H1 (cell line): ENCODE measurements at regions not wholly inside any gene's neighbourhood (a gene's known extent, or its start where the extent isn't known, plus 50 kb on each side); places are given as distances from the start of the nearest gene placed in this dataset.

Experiments
- CTCF ChIA-PET: fragments of 300-600 bp; sonication (Branson Sonifier 250); formaldehyde crosslinking; loops from one replicate; lab custom pipeline; 2021; ENCODE audit not compliant: partially characterized antibody; lab: Charles Lee
- POLR2A ChIA-PET: fragments of 300-600 bp; sonication (Branson Sonifier 250); formaldehyde crosslinking; loops from one replicate; lab custom pipeline; 2021; ENCODE audit warnings: inconsistent platforms; ENCODE audit not compliant: partially characterized antibody; lab: Charles Lee
- DNase-seq, 2 experiments: peaks; one replicate each; pipeline versions ENCODE4 v3.0.0 to v3.0.0-alpha.2; 2010 to 2022; ENCODE audit warnings: low spot score in 2 of 2, low read depth in 1 of 2, mixed read lengths in 1 of 2
- FAIRE-seq: peaks from 2 replicates; lab custom pipeline; 2011; peaks lifted over from hg19 to GRCh38; lab: Jason Lieb, UNC
- H2AFZ ChIP-seq: 2 replicates; pipeline ENCODE4 v1.8.1; 2012; ENCODE audit warnings: low read length, inconsistent platforms
- H2AK5ac ChIP-seq: 2 replicates; pipeline ENCODE4 v1.6.1; 2013; ENCODE audit warnings: low read depth, low read length
- H2BK120ac ChIP-seq: replicated peaks from 2 replicates; pipeline ENCODE3; 2013; ENCODE audit warnings: low read depth, low read length, inconsistent platforms
- H2BK12ac ChIP-seq: 2 replicates; pipeline ENCODE4 v1.6.1; 2013; ENCODE audit warnings: low read depth, low read length
- H2BK15ac ChIP-seq: 2 replicates; pipeline ENCODE4 v1.6.1; 2013; ENCODE audit warnings: low read length
- H2BK20ac ChIP-seq: 2 replicates; pipeline ENCODE4 v1.6.1; 2013; ENCODE audit warnings: low read length
- H2BK5ac ChIP-seq: 2 replicates; pipeline ENCODE4 v1.6.1; 2013; ENCODE audit warnings: low read depth, low read length
- H3K14ac ChIP-seq: 2 replicates; pipeline ENCODE4 v1.6.1; 2013; ENCODE audit warnings: inconsistent platforms; ENCODE audit not compliant: insufficient read length
- H3K18ac ChIP-seq: 2 replicates; pipeline ENCODE4 v1.6.1; 2013; ENCODE audit warnings: low read length; ENCODE audit errors: extremely low read depth
- H3K23ac ChIP-seq: 2 replicates; pipeline ENCODE4 v1.6.1; 2013; ENCODE audit warnings: inconsistent platforms; ENCODE audit not compliant: insufficient read length
- H3K23me2 ChIP-seq: 2 replicates; pipeline ENCODE4 v1.6.1; 2013; ENCODE audit warnings: low read depth, low read length
- H3K27ac ChIP-seq: 2 replicates; pipeline ENCODE4 v1.6.1; 2011; ENCODE audit warnings: low read depth, low read length, inconsistent platforms
- H3K27me3 ChIP-seq, 4 experiments: replicated peaks in 1 of 4; 1 replicate in 1 of 4; 2 replicates in 3 of 4; pipeline versions ENCODE4 v1.6.1 to v1.8.1; 2011 to 2013; ENCODE audit warnings: low read length in 3 of 4, mild to moderate bottlenecking in 3 of 4, inconsistent platforms in 2 of 4, mixed read lengths in 2 of 4, moderate library complexity in 1 of 4; ENCODE audit not compliant: control insufficient read depth in 3 of 4, insufficient read depth in 3 of 4; ENCODE audit errors: extremely low read depth in 1 of 4
- H3K36me3 ChIP-seq, 4 experiments: 2 replicates each; pipeline versions ENCODE4 v1.6.1 to v1.8.1; 2011 to 2013; ENCODE audit warnings: mild to moderate bottlenecking in 4 of 4, low read length in 3 of 4, moderate library complexity in 2 of 4, control low read depth in 1 of 4, inconsistent platforms in 1 of 4; ENCODE audit not compliant: insufficient read depth in 4 of 4, control insufficient read depth in 2 of 4
- H3K4ac ChIP-seq: replicated peaks from 2 replicates; pipeline ENCODE3; 2013; ENCODE audit warnings: low read length, low read depth, mixed read lengths, inconsistent platforms; ENCODE audit not compliant: insufficient read length
- H3K4me1 ChIP-seq, 4 experiments: replicated peaks in 1 of 4; 1 replicate in 1 of 4; 2 replicates in 3 of 4; pipeline versions ENCODE4 v1.6.1 to v1.8.1; 2011 to 2013; ENCODE audit warnings: low read length in 3 of 4, inconsistent platforms in 2 of 4, mixed read lengths in 1 of 4; ENCODE audit not compliant: insufficient read depth in 4 of 4, control insufficient read depth in 3 of 4
- H3K4me2 ChIP-seq, 2 experiments: 2 replicates each; pipeline versions ENCODE4 v1.6.1 to v1.8.1; 2011 to 2013; ENCODE audit warnings: low read depth in 2 of 2, low read length in 2 of 2, control low read depth in 1 of 2, inconsistent platforms in 1 of 2, mild to moderate bottlenecking in 1 of 2; ENCODE audit not compliant: insufficient read depth in 1 of 2
- H3K4me3 ChIP-seq, 4 experiments: fragments of 200-600, 300-600 bp in 1 of 4; sonication (generic), shearing (Covaris generic), sonication (Bioruptor Twin) in 1 of 4; 2 replicates each; pipeline versions ENCODE4 v1.5.1 to v1.8.1; 2011 to 2016; ENCODE audit warnings: low read length in 4 of 4, low read depth in 3 of 4, control low read depth in 2 of 4, inconsistent platforms in 2 of 4, mild to moderate bottlenecking in 2 of 4, mixed read lengths in 1 of 4, moderate library complexity in 1 of 4; ENCODE audit not compliant: insufficient read depth in 2 of 4; ENCODE audit errors: extremely low read depth in 1 of 4
- H3K56ac ChIP-seq: replicated peaks from 2 replicates; pipeline ENCODE3; 2013; ENCODE audit warnings: low read depth, mild to moderate bottlenecking, mixed read lengths, low read length, inconsistent platforms; ENCODE audit not compliant: insufficient read length
- H3K79me1 ChIP-seq: 2 replicates; pipeline ENCODE4 v1.6.1; 2013; ENCODE audit warnings: low read depth, low read length, control low read depth
- H3K79me2 ChIP-seq, 2 experiments: 2 replicates each; pipeline versions ENCODE4 v1.6.1 to v1.8.1; 2012 to 2013; ENCODE audit warnings: low read length in 2 of 2, mild to moderate bottlenecking in 2 of 2, inconsistent platforms in 1 of 2; ENCODE audit not compliant: insufficient read depth in 2 of 2, control insufficient read depth in 1 of 2
- H3K9ac ChIP-seq, 4 experiments: replicated peaks in 1 of 4; 1 replicate in 1 of 4; 2 replicates in 3 of 4; pipeline versions ENCODE4 v1.6.1 to v1.8.1; 2011 to 2013; ENCODE audit warnings: low read depth in 3 of 4, low read length in 3 of 4, control low read depth in 2 of 4, mild to moderate bottlenecking in 2 of 4, moderate library complexity in 2 of 4, inconsistent platforms in 1 of 4; ENCODE audit errors: extremely low read depth in 1 of 4
- H3K9me3 ChIP-seq, 2 experiments: 2 replicates each; pipeline versions ENCODE4 v1.6.1 to v1.8.1; 2012 to 2013; ENCODE audit warnings: mild to moderate bottlenecking in 2 of 2, moderate library complexity in 2 of 2, control low read depth in 1 of 2, inconsistent platforms in 1 of 2, low read depth in 1 of 2, low read length in 1 of 2, mixed read lengths in 1 of 2; ENCODE audit not compliant: insufficient read depth in 2 of 2
- H4K20me1 ChIP-seq, 2 experiments: replicated peaks in 1 of 2; 2 replicates each; pipeline versions ENCODE3 to v1.8.1; 2011 to 2013; ENCODE audit warnings: inconsistent platforms in 2 of 2, low read length in 2 of 2, mild to moderate bottlenecking in 1 of 2; ENCODE audit not compliant: insufficient read depth in 2 of 2, control insufficient read depth in 1 of 2
- H4K5ac ChIP-seq: 2 replicates; pipeline ENCODE4 v1.6.1; 2013; ENCODE audit warnings: low read length, low read depth, mixed read lengths, inconsistent platforms; ENCODE audit not compliant: insufficient read length
- H4K8ac ChIP-seq: 2 replicates; pipeline ENCODE4 v1.8.0; 2013; ENCODE audit warnings: mild to moderate bottlenecking, moderate library complexity, low read length, inconsistent platforms; ENCODE audit not compliant: insufficient read depth; ENCODE audit errors: extremely low read depth
- H4K91ac ChIP-seq: replicated peaks from 2 replicates; pipeline ENCODE3; 2013; ENCODE audit warnings: low read length, mixed read lengths, inconsistent platforms; ENCODE audit not compliant: insufficient read length
- CHD2 ChIP-seq: IDR thresholded peaks from 2 replicates; pipeline ENCODE4 v1.6.1; 2012; ENCODE audit warnings: low read length, improper control_type of control experiment
- EZH2 ChIP-seq: fragments of 200-600 bp; sonication (generic); IDR thresholded peaks from 2 replicates; pipeline ENCODE4 v1.7.1; 2012; ENCODE audit warnings: low read depth, mild to moderate bottlenecking, moderate library complexity, low read length, inconsistent platforms; ENCODE audit not compliant: severe bottlenecking
- PHF8 ChIP-seq: fragments of 200-600 bp; sonication (generic); conservative IDR thresholded peaks from 2 replicates; pipeline ENCODE4 v1.7.1; 2012; ENCODE audit warnings: low read depth, mild to moderate bottlenecking, inconsistent platforms, low read length, moderate library complexity
- RXRA ChIP-seq: IDR thresholded peaks from 2 replicates; pipeline ENCODE4 v1.6.1; 2011; ENCODE audit warnings: low read depth, mild to moderate bottlenecking, low read length, moderate library complexity; ENCODE audit not compliant: insufficient read depth
- YY1 ChIP-seq: IDR thresholded peaks from 2 replicates; pipeline ENCODE4 v1.6.1; 2011; ENCODE audit warnings: low read depth, mild to moderate bottlenecking, low read length
- WGBS, 2 experiments: shearing (Covaris generic) in 1 of 2; methylation state at CpG; one replicate each; pipeline versions ENCODE4 v1.1.6 to v1.1.7; 2013 to 2015; ENCODE audit warnings: low lambda C conversion rate in 2 of 2, mixed read lengths in 2 of 2, inconsistent platforms in 1 of 2, low coverage in 1 of 2, missing lambda C conversion rate in 1 of 2; ENCODE audit not compliant: insufficient replicate concordance in 2 of 2, insufficient coverage in 1 of 2, insufficient read length in 1 of 2; ENCODE audit errors: extremely low coverage in 1 of 2, missing lambda C conversion rate in 1 of 2; 5-methylcytosine and 5-hydroxymethylcytosine counted together

GRCh38 chr20:22949331-22950109 lies 85.6 kb upstream of the SSTR4 start:
- no peak overlapping the region for H3K4ac ChIP-seq
- H3K23me2 ChIP-seq, result no peaks in the 10 kb centered on the region
- TF ChIP-seq EZH2 (no peak), PHF8 (no peak), CHD2 (no peak), RXRA (no peak), YY1 (no peak)
- FAIRE-seq, result no peak
- no peak overlapping the region for H3K4me3 ChIP-seq
- H3K9me3 ChIP-seq, result no peaks in the 10 kb centered on the region
- no peak overlapping the region for H3K27ac ChIP-seq
- H3K56ac ChIP-seq, result no peak overlapping the region
- no peak overlapping the region for H4K5ac ChIP-seq
- H4K20me1 ChIP-seq, result no peaks in the 10 kb centered on the region
- no peak overlapping the region for H2BK120ac ChIP-seq
- no peak overlapping the region for H2AFZ ChIP-seq
- no peaks in the 10 kb centered on the region for H3K4me1 ChIP-seq
- no peaks in the 10 kb centered on the region for H3K36me3 ChIP-seq
- H3K18ac ChIP-seq, result no peak overlapping the region
- H3K79me2 ChIP-seq, result no peaks in the 10 kb centered on the region
- WGBS, 2 experiments, result 91% methylated on average over 5 of the region's 5 CpGs; no CpG with 5 or more reads in 1 of the 2 experiments
- H2AK5ac ChIP-seq, result no peak overlapping the region
- H3K14ac ChIP-seq, result no peak overlapping the region
- CTCF ChIA-PET, result interaction anchor here (1.3 to 2.0 kb wide), 2 partner anchors 10 to 25 kb away, joined by 3 to 4 read pairs; no protein-coding TSS in a partner anchor
- H3K4me2 ChIP-seq, result no peak overlapping the region
- no peak overlapping the region for H2BK15ac ChIP-seq
- no peak overlapping the region for H4K8ac ChIP-seq
- no peak overlapping the region for H3K23ac ChIP-seq
- H2BK20ac ChIP-seq, result no peak overlapping the region
- no peaks in the 10 kb centered on the region for H3K79me1 ChIP-seq
- no peak overlapping the region for H2BK12ac ChIP-seq
- DNase-seq, result no peak
- no peak overlapping the region for H3K9ac ChIP-seq
- POLR2A ChIA-PET, result no interaction called here
- H4K91ac ChIP-seq, result no peak overlapping the region
- H3K27me3 ChIP-seq, result no peaks in the 10 kb centered on the region
- no peak overlapping the region for H2BK5ac ChIP-seq
